Inflammatory macrophage treated with lipopolysaccharide for 1 hour (primary cell): ENCODE measurements at regions not wholly inside any gene's neighbourhood (a gene's known extent, or its start where the extent isn't known, plus 50 kb on each side); places are given as distances from the start of the nearest gene placed in this dataset.

ENCODE experiments used
- DNase-seq, 2 donors: peaks; one replicate each; pipeline ENCODE4 v3.0.0-alpha.2; 2020 to 2022

DNA sequence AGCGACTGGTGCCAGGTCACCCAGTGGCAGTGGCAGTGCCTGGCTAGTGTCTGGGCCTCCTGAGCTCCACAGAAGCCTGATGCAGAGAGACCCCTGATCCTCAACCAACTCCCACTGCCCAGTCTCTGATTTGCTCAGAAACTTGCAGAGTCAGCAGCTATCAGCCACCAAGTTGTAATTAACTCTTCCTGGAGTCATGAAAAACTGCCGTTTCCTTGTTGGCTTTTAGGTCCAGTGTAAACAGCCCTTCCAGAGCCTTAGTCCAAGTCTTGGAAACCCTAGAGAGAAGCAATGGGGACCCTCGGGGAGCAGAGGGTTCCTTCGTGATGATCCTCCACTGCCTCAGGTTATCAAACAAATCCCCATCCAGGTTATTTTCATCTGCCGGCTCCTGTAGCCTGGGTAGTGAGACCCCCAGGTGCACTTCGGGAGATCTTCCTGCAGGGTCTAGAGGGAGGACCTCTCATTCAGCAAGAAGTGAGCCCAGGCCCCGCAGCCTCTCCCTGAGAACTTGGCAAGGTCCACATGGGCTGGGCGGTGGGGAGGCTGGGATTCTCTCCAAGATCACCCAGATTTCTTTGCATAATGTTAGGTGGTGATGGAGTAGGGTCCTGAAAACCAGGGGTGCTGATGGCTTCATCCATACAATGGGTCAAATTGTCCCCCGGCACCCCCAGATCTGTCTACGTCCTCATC, 137.7 kb upstream of the HDAC4 start:
- DNase-seq, result no peak

DNA sequence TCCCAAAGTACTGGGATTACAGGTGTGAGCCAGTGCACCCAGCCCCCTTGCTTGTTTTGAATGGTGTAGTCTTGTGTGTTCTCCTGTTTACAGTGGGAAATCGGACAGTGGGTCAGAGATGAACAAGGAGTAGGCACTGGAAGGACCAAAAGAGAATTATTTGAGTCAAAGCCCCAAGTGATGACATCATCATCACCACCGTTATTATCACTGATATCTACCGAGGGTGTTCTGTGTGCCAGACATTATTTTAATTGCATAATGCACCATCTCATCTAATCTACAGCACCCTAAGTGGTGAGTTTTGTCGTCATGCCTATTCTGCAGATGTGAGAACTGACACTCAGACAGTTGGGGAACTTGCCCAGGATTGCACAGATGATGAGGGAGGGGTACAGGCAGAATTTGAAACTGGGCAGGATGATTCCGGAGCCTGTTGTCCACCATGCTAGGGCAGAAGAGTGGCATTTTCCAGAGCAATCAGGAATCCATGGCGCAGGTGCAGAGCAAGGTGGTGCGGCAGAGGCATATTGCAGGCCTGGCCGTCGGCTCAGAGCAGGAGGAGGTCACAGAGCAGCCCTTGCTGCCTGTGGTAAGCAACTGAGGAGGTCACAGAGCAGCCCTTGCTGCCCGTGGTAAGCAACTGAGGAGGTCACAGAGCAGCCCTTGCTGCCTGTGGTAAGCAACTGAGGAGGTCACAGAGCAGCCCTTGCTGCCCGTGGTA, 137.0 kb upstream of the HDAC4 start:
- DNase-seq, result no peak

- DNase-seq, result no peak
Observed at GRCh38 chr2:239536186-239536585, 135.4 kb upstream of the HDAC4 start.

DNA sequence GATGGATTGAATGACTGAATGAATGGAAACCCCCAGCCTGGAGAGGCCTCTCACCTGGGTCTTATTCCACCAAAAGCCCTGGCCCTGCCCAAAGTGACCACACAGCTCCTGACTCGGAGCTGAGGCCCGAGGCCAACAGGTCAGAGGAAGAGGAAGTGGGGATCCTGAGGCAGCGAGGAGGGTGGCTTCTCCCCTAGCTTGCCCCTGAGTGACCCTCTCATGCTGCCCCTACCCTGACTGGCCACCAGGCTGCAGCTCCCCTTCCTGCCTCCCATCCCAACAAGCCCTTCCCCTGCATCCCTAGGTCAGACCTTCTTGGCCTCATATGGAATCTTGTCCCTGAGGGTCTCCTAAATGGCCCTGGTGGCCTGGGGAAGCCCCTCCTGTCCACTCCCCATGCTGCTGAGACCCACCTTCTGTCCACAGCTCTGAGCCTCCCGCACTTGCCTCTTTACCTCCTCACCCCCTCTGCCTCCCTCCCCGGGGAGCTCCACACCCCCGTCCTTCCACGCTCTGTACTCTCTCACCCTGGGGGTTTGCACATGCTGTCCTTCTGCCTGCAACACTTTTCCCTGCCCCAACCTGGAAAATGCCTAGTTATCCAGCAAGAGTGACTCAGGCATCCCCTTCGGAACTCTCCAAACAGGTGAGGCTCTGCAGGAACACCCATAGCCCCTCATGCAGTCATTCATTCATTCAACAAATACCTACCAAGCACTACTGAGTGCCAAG, 134.8 kb upstream of the HDAC4 start:
- DNase-seq, result no peak

DNA sequence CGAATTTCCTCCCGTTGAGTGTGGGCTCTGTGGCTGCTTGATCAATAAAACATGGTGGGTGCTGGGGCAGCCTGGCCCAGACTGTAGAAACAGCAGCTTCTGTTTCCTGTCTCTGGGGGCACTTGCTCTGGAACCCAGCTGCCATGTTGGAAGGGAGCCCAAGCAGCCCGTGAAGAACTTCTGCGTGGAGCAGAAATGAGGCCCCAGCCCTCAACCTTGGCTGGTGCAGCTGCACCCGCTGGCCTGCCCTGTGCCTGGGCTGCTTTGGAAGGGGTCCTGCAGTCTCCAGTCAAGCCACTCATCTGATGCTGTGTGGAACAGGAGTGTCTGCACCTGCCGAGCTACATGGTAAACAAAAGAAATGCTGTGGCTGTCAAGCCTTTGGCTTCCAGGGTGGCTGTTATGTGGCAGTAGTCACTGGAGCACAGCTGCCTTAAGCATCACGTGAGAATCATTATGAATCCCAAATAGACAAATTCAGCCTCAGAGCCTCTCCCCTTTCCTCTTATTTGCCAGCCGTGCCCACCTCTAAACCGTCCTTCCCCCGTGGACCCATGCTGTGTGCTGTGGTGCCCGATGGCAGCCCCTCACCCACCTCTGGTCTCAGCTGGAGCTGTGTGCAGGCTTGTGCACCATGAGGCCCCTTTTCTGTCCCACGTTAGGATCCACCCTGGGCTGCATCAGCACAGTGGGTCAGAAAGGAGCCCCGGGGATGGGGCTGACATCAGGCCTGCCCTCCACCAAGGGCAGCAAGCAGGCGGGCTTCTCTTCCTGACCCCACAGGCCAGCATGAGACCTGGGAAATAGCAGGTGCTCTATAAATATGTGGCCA, 134.0 kb upstream of the HDAC4 start:
- no peak for DNase-seq

DNA sequence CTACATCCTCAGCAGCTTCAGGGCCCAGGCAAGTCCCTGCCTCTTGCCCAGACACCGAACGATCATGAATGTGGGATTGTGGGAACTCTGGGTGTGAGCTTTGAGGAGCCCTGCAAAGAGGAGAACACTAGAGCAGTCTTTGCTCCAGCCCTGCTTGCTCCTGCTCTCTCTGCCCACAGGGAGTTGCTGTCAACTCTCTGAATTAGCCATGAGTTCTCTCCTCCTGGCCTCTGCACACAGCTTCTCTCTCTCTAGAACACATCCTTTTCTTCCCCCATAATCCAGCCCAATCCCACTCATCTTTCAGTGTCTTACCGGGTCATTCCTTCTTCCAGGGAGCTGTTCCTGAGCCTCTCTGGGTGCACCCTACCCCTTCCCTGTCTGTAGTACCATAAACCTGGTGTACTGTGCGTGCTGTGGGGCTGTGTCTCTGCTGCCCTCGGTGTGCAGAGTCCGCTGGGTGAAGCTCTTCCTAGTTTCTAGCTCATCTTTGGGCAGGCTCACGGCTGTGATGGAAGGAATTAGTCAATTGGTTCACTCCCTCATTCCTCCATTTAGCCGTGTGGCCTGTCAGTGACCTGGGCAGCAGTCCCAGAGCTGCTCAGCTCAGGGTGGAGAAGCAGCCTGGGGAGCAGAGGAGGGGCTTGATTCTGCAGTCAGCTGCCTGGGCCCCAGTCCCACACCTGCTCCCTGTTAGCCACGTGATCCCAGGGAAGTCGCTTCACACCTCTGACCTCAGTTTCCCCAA, 132.9 kb upstream of the HDAC4 start:
- no peak for DNase-seq

- DNase-seq, result no peak
Observed at GRCh38 chr2:239532859-239533258, 132.0 kb upstream of the HDAC4 start.

DNA sequence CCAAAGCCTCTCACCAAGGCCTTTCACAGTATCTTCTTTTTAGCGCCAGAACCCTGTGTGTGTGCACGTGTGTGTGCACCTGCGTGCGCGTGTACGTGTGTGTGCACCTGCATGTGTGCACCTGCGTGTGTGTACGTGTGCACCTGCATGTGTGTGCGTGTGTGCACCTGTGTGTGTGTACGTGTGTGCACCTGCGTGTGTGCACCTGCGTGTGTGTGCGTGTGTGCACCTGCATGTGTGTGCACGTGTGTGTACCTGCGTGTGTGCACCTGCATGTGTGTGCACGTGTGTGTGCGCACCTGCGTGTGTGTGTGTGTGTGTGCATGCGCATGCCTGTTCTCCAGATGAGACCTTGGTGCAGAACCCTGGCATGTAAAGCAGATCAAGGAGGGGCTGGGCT, 131.4 kb upstream of the HDAC4 start:
- no peak for DNase-seq

GRCh38 chr2:239531456-239532241, 130.8 kb upstream of the HDAC4 start:
- no peak for DNase-seq

- no peak for DNase-seq
Observed at GRCh38 chr2:239530749-239531316, 130.0 kb upstream of the HDAC4 start.

DNA sequence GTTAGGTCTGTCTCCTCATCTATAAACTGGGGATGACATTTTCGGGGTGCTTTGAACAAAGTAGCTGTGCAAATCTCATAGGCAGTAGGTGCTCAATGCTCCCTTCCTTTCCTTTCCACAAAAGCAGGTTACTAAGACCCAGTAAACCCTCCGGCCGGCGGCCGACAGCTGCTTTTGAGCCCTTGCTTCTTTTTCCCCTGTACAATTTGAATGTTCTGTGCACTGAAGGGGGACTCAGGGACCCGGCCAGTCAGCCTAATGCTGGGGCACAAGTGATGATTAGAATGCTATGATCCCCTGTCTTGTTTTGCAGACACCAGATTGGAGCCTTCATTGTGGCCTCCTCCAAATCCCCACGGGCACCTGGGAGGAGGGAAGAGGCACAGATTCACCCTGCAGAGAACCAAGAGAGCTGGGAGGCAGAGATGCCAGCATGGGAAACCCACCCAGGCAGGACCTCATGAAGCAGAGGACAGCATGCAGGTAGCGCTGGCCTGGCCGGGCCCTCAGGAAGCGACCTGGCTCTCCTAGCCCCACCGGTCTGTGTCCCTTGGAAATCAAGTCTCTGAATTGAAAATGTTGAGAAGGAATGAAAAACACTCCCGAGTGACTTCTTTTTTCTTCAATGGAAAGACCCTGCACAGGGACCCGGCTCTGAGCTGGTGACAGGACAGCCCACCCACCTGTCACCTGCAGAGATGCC, 128.6 kb upstream of the HDAC4 start:
- no peak for DNase-seq

DNA sequence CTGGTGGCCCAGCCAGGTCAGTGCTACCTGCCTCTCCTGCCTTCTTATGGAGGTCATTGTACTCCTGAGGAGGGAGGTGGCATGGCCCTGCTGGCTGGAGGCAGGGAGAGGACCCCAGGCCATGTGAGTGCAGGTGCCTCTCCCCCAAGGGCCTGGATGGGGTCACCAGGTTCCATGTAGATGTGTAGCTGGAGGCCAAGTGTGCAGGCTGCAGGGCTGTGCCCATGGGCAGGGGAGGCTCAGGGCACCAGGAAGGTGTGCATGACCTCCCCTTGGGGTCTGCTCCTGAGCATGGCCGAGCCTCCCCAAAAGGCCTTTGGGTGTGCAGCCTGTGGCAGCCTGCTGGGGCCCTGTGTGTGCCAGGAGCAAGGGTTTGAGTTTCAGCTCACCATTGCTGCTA, 128.1 kb upstream of the HDAC4 start:
- DNase-seq, result no peak

DNA sequence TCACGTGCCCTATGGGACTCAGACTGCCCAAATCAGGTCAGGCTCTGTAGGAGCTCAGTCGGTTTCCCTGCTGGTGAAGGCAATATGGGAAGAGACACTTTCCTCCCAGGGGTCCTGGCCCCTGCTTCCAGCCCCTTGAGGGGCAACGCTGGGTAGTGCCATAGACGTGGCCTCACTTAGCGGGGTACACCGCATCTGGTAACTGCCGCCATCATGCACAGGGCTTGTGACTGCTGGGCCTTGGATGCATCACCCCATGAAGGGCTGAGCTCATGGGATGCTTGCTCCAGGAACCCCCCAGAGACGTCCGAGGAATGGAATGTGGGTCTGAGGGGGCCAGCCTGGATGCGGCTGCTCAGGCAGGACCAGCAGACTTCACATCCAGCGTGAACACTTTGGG, 127.3 kb upstream of the HDAC4 start:
- DNase-seq, result no peak

DNA sequence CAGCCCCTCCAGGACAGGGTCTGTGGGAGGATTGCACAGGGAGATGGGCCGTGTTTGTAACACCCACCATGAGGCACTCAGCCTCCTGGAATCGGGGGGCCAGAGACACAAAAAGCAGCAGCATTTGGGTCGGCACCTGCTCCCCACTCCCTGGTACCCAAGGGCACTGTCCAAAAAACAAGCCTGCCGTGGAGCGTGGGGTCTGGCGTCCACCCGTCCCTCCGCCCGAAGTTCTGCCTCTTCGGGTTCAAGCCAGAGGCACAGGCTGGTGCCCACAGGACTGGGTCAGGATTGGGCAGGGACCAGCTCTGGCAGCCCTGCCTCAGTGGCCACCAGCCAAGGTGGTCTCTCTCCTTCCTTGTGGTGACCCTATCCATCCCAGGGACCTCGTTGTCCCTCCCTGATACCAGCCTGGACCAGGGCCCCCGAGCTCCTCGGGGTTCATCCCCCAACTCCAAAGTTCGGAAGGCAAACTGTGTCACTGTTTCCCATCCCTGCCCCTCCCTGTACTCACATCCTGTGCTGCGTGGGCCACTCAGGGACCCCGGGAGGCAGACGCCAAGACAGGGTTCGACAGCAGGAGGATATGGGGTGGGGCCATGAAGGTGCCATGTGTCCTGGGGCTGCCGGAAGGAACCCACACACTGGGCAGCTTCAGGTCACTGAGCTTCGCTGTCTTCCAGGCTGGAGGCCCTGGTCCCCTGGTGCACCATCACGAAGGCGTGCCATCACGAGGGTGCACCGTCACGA, 126.0 kb upstream of the HDAC4 start:
- DNase-seq, result no peak

GRCh38 chr2:239526038-239526437, 125.2 kb upstream of the HDAC4 start:
- DNase-seq, result no peak

GRCh38 chr2:239523954-239524330, 123.1 kb upstream of the HDAC4 start:
- DNase-seq, result no peak

- DNase-seq, result no peak
Observed at GRCh38 chr2:239523147-239523953, 122.5 kb upstream of the HDAC4 start.

DNA sequence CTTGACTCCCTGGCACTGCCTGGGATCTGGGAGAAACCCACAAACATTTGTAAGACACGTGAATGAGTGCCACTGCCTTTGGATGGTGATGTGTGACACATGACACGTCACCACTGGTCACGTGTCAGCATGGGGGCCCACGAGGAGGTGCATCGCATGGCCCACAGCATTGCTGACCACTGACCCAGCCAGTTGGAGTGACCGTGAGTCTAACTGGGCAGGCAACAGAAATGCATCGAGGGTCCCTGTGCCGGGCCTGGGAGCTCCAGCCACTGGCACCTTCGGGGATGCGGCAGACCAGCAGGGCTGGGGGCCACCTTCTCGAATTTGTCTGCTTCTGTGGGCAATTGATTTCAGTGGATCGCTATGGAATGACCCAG, 121.9 kb upstream of the HDAC4 start:
- DNase-seq, result no peak
